Breast epithelium (tissue), 3 donors: ENCODE measurements at regions not wholly inside any gene's neighbourhood (a gene's known extent, or its start where the extent isn't known, plus 50 kb on each side); places are given as distances from the start of the nearest gene placed in this dataset.

Source experiments
- CTCF ChIP-seq, 3 donors: fragments of 450-650 bp; IDR thresholded peaks; one replicate each; pipeline ENCODE4 v1.5.1; 2016 to 2017; ENCODE audit warnings: antibody characterized with exemption in 3 of 3, mild to moderate bottlenecking in 3 of 3, moderate library complexity in 3 of 3
- POLR2A ChIP-seq: fragments of 450-650 bp; IDR thresholded peaks from one replicate; pipeline ENCODE4 v1.6.1; 2016; ENCODE audit warnings: antibody characterized with exemption, mild to moderate bottlenecking, moderate library complexity
- POLR2AphosphoS5 ChIP-seq, 3 donors: sonication (generic); formaldehyde crosslinking; IDR thresholded peaks; one replicate each; pipeline ENCODE4 v1.6.1; 2017; ENCODE audit warnings: antibody characterized with exemption in 3 of 3

GRCh38 chr5:40278881-40279280 is 400.8 kb upstream of the PTGER4 start:
- no peak for TF ChIP-seq CTCF (IDR thresholded peaks at IDR 0.05)
- TF ChIP-seq POLR2A = no peak
- no peak for TF ChIP-seq POLR2AphosphoS5 (IDR thresholded peaks at IDR 0.05)
